H9 (cell line): ENCODE measurements at regions not wholly inside any gene's neighbourhood (a gene's known extent, or its start where the extent isn't known, plus 50 kb on each side); places are given as distances from the start of the nearest gene placed in this dataset.

Experiments
- DNase-seq: peaks from one replicate; pipeline ENCODE4 v3.0.0-alpha.2; 2017
- H2AFZ ChIP-seq: one replicate; pipeline ENCODE4 v1.6.1; 2013; ENCODE audit warnings: mild to moderate bottlenecking, low read length, control low read depth, moderate library complexity
- H2AK5ac ChIP-seq: 2 replicates; pipeline ENCODE4 v1.6.1; 2013; ENCODE audit warnings: low read length, control low read depth, mixed read lengths; ENCODE audit not compliant: insufficient read length
- H2BK120ac ChIP-seq: one replicate; pipeline ENCODE4 v1.6.1; 2013; ENCODE audit warnings: low read depth, mild to moderate bottlenecking, low read length, control low read depth, inconsistent platforms; ENCODE audit not compliant: poor library complexity, severe bottlenecking
- H2BK12ac ChIP-seq: 2 replicates; pipeline ENCODE4 v1.6.1; 2013; ENCODE audit warnings: low read length, control low read depth, mixed read lengths, low read depth; ENCODE audit not compliant: insufficient read length
- H2BK15ac ChIP-seq: 2 replicates; pipeline ENCODE4 v1.6.1; 2013; ENCODE audit warnings: low read depth, low read length, control low read depth
- H2BK20ac ChIP-seq: one replicate; pipeline ENCODE4 v1.6.1; 2013; ENCODE audit warnings: low read depth, mild to moderate bottlenecking, low read length, control low read depth, inconsistent platforms; ENCODE audit not compliant: poor library complexity, severe bottlenecking
- H2BK5ac ChIP-seq: 2 replicates; pipeline ENCODE4 v1.6.1; 2013; ENCODE audit warnings: low read length, control low read depth, mixed read lengths; ENCODE audit not compliant: insufficient read length
- H3K14ac ChIP-seq: 2 replicates; pipeline ENCODE4 v1.6.1; 2013; ENCODE audit warnings: low read length, control low read depth; ENCODE audit not compliant: insufficient read depth
- H3K18ac ChIP-seq: 2 replicates; pipeline ENCODE4 v1.6.1; 2013; ENCODE audit warnings: low read depth, mild to moderate bottlenecking, mixed read lengths, low read length, control low read depth; ENCODE audit not compliant: insufficient read length
- H3K23ac ChIP-seq: 2 replicates; pipeline ENCODE4 v1.6.1; 2013; ENCODE audit warnings: low read length, control low read depth, mixed read lengths, low read depth; ENCODE audit not compliant: insufficient read length
- H3K23me2 ChIP-seq: 2 replicates; pipeline ENCODE4 v1.6.1; 2013; ENCODE audit warnings: low read depth, mild to moderate bottlenecking, mixed read lengths, low read length, control low read depth; ENCODE audit not compliant: insufficient read length, poor library complexity, severe bottlenecking
- H3K27ac ChIP-seq: 2 replicates; pipeline ENCODE4 v1.5.1; 2013; ENCODE audit warnings: low read length, control low read depth, mixed read lengths, low read depth; ENCODE audit not compliant: insufficient read length
- H3K27me3 ChIP-seq: 2 replicates; pipeline ENCODE4 v1.6.1; 2013; ENCODE audit warnings: low read length, control low read depth, inconsistent platforms; ENCODE audit not compliant: insufficient read depth
- H3K4ac ChIP-seq: 2 replicates; pipeline ENCODE4 v1.6.1; 2013; ENCODE audit warnings: low read depth, mild to moderate bottlenecking, control low read depth, inconsistent platforms, low read length, moderate library complexity
- H3K4me1 ChIP-seq: 2 replicates; pipeline ENCODE4 v1.6.1; 2013; ENCODE audit warnings: low read length, control low read depth, inconsistent platforms; ENCODE audit not compliant: insufficient read depth
- H3K4me2 ChIP-seq: 2 replicates; pipeline ENCODE4 v1.6.1; 2013; ENCODE audit warnings: low read length, control low read depth, mixed read lengths; ENCODE audit not compliant: insufficient read length, insufficient read depth
- H3K56ac ChIP-seq: 2 replicates; pipeline ENCODE4 v1.6.1; 2013; ENCODE audit warnings: low read depth, mild to moderate bottlenecking, mixed read lengths, low read length, control low read depth; ENCODE audit not compliant: insufficient read length
- H3K79me1 ChIP-seq: 2 replicates; pipeline ENCODE4 v1.6.1; 2013; ENCODE audit warnings: low read depth, mild to moderate bottlenecking, moderate library complexity, low read length, control low read depth, inconsistent platforms; ENCODE audit not compliant: insufficient read depth, poor library complexity, severe bottlenecking
- H3K79me2 ChIP-seq: 2 replicates; pipeline ENCODE4 v1.6.1; 2013; ENCODE audit warnings: low read length, control low read depth, inconsistent platforms; ENCODE audit not compliant: insufficient read depth
- H3K9ac ChIP-seq: 2 replicates; pipeline ENCODE4 v1.6.1; 2013; ENCODE audit warnings: low read length, control low read depth, mixed read lengths; ENCODE audit not compliant: insufficient read length; ENCODE audit errors: extremely low read depth
- H3K9me3 ChIP-seq: one replicate; pipeline ENCODE4 v1.6.1; 2013; ENCODE audit warnings: low read depth, low read length, inconsistent platforms; ENCODE audit not compliant: control insufficient read depth
- H3T11ph ChIP-seq: one replicate; pipeline ENCODE4 v1.6.1; 2013; ENCODE audit warnings: mild to moderate bottlenecking, low read length, control low read depth, inconsistent platforms
- H4K20me1 ChIP-seq: one replicate; pipeline ENCODE4 v1.6.1; 2013; ENCODE audit not compliant: control insufficient read depth, insufficient read length, insufficient read depth
- H4K5ac ChIP-seq: 2 replicates; pipeline ENCODE4 v1.6.1; 2013; ENCODE audit warnings: low read depth, mild to moderate bottlenecking, mixed read lengths, low read length, control low read depth; ENCODE audit not compliant: insufficient read length
- H4K8ac ChIP-seq: replicated peaks from 2 replicates; pipeline ENCODE4 v1.6.1; 2013; ENCODE audit warnings: low read length, control low read depth, mixed read lengths, low read depth; ENCODE audit not compliant: insufficient read length
- H4K91ac ChIP-seq: 2 replicates; pipeline ENCODE4 v1.6.1; 2013; ENCODE audit warnings: low read depth, mild to moderate bottlenecking, moderate library complexity, mixed read lengths, low read length, control low read depth; ENCODE audit not compliant: insufficient read length
- H3K27ac Mint-ChIP-seq, 3 experiments: 2 replicates in 2 of 3; 3 replicates in 1 of 3; pipeline ENCODE4 v1.8.0; 2020 to 2021; ENCODE audit warnings: mixed read lengths in 3 of 3, mild to moderate bottlenecking in 1 of 3, moderate library complexity in 1 of 3
- H3K27me3 Mint-ChIP-seq: 2 replicates; pipeline ENCODE4 v1.8.0; 2021; ENCODE audit warnings: low read depth, mild to moderate bottlenecking, moderate library complexity, mixed read lengths
- H3K36me3 Mint-ChIP-seq, 3 experiments: 2 replicates in 2 of 3; 3 replicates in 1 of 3; pipeline ENCODE4 v1.8.0; 2020 to 2021; ENCODE audit warnings: low read depth in 3 of 3, mixed read lengths in 3 of 3; ENCODE audit not compliant: insufficient read depth in 1 of 3
- H3K4me1 Mint-ChIP-seq, 2 experiments: 2 replicates each; pipeline ENCODE4 v1.8.0; 2020; ENCODE audit warnings: mixed read lengths in 2 of 2
- H3K4me3 Mint-ChIP-seq, 2 experiments: 2 replicates in 1 of 2; 3 replicates in 1 of 2; pipeline ENCODE4 v1.8.0; 2020 to 2021; ENCODE audit warnings: mild to moderate bottlenecking in 2 of 2, mixed read lengths in 2 of 2, moderate library complexity in 1 of 2
- H3K9me3 Mint-ChIP-seq, 2 experiments: 2 replicates in 1 of 2; 3 replicates in 1 of 2; pipeline ENCODE4 v1.8.0; 2020; ENCODE audit warnings: mild to moderate bottlenecking in 2 of 2, mixed read lengths in 2 of 2, moderate library complexity in 1 of 2
- CTCF ChIP-seq: fragments of 200-600 bp; sonication (generic); conservative IDR thresholded peaks from 3 replicates; pipeline ENCODE4 v1.8.0; 2021; ENCODE audit warnings: antibody characterized with exemption, mild to moderate bottlenecking
- WGBS: extraction: QIAGEN DNeasy Blood & Tissue Kit; methylation state at CpG from one replicate; pipeline ENCODE4 v1.1.7; 2013; ENCODE audit warnings: missing lambda C conversion rate, low lambda C conversion rate, mixed read lengths; ENCODE audit not compliant: insufficient read length; ENCODE audit errors: extremely low coverage; 5-methylcytosine and 5-hydroxymethylcytosine counted together

DNA sequence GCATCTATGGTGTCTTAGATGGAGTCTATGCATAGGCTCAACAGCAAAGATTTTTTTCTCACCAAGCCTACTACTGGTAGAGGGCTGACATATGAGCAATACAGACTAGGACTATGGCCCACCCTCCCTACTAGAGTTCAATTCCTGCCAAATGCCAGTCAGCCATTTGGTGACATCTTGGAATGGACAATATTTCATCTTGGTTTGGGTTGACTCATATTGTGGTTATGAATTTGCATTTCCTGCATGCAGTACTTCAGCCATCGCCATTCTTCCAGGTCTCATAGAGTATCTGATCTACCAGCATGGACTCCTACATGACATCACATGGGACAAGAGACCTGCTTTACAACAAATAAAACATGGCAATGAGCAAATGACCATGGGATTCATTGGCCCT, 778.1 kb upstream of the SOX9 start:
- H3K4ac ChIP-seq = no peak overlapping the region
- no peak overlapping the region for H2BK12ac ChIP-seq
- H3K9me3 Mint-ChIP-seq = peaks cover 0 to 3% of the 10 kb centered on the region in 2 experiments; a peak in 2 of 5 replicates
- no peak overlapping the region for H2BK20ac ChIP-seq
- H3K9ac ChIP-seq = no peak overlapping the region
- peaks cover 11 to 13% of the 10 kb centered on the region in 2 experiments for H3K4me1 Mint-ChIP-seq
- no peak overlapping the region for H2BK5ac ChIP-seq
- H3K4me3 Mint-ChIP-seq = no peak overlapping the region
- no peak overlapping the region for H3K23ac ChIP-seq
- H3K14ac ChIP-seq = no peak overlapping the region
- H3K79me2 ChIP-seq = no peaks in the 10 kb centered on the region
- no peaks in the 10 kb centered on the region for H3K27me3 ChIP-seq
- H3K4me2 ChIP-seq = no peak overlapping the region
- H3K27ac ChIP-seq = no peak overlapping the region
- no peak overlapping the region for H4K8ac ChIP-seq
- no peaks in the 10 kb centered on the region for H3K79me1 ChIP-seq
- H3K4me1 ChIP-seq = no peaks in the 10 kb centered on the region; the same call in 1 of the 2 replicates
- no peak for TF ChIP-seq CTCF
- H3K9me3 ChIP-seq = no peaks in the 10 kb centered on the region
- no peak overlapping the region for H4K5ac ChIP-seq
- WGBS = no CpG with 5 or more reads among the region's 1 CpG
- no peaks in the 10 kb centered on the region; a peak in 1 of 7 replicates for H3K36me3 Mint-ChIP-seq
- H3K27ac Mint-ChIP-seq = no peak overlapping the region
- no peak overlapping the region for H2BK15ac ChIP-seq
- DNase-seq = no peak
- no peaks in the 10 kb centered on the region for H4K20me1 ChIP-seq
- no peak overlapping the region for H2BK120ac ChIP-seq
- H2AK5ac ChIP-seq = no peak overlapping the region
- H4K91ac ChIP-seq = no peak overlapping the region
- H3K23me2 ChIP-seq = no peaks in the 10 kb centered on the region
- no peak overlapping the region for H2AFZ ChIP-seq
- no peak overlapping the region for H3K56ac ChIP-seq
- H3K18ac ChIP-seq = no peak overlapping the region
- H3K27me3 Mint-ChIP-seq = no peaks in the 10 kb centered on the region; the same call in 1 of the 2 replicates
- H3T11ph ChIP-seq = no peak overlapping the region
